NT2/D1 (cell line): ENCODE measurements at regions not wholly inside any gene's neighbourhood (a gene's known extent, or its start where the extent isn't known, plus 50 kb on each side); places are given as distances from the start of the nearest gene placed in this dataset.

ENCODE experiments used
- YY1 ChIP-seq: IDR thresholded peaks from 2 replicates; pipeline ENCODE4 v1.6.1; 2011; ENCODE audit not compliant: insufficient read length, insufficient read depth
- ZNF274 ChIP-seq: IDR thresholded peaks from 2 replicates; pipeline ENCODE4 v1.6.1; 2011; ENCODE audit warnings: mild to moderate bottlenecking, low read depth, low read length

GRCh38 chr5:57341380-57341979, 141.1 kb downstream of the ACTBL2 start:
- TF ChIP-seq YY1: no peak
- TF ChIP-seq ZNF274: no peak
